GOT3 (cell line): ENCODE measurements at regions not wholly inside any gene's neighbourhood (a gene's known extent, or its start where the extent isn't known, plus 50 kb on each side); places are given as distances from the start of the nearest gene placed in this dataset.
A peak's percentile ranks its signal among the peaks of the same experiment; 100 is the strongest.
"Not testable (repeated sequence)": the region's sequence is repeated elsewhere in the genome, so short reads cannot be mapped to it uniquely, and the experiment has no call there.

Experiments
- DNase-seq: peaks from one replicate; lab custom pipeline; 2025; ENCODE audit warnings: mixed read lengths; lab: John Stamatoyannopoulos, UW

GRCh38 chr10:31686599-31686998 is 242.0 kb downstream of the ARHGAP12 start:
- DNase-seq: no peak

- DNase-seq: no peak
Observed at GRCh38 chr10:31683682-31684081, 244.9 kb downstream of the ARHGAP12 start.

- no peak for DNase-seq
Observed at GRCh38 chr10:31679936-31680335, 248.7 kb downstream of the ARHGAP12 start.

- DNase-seq: no peak
Observed at GRCh38 chr10:31678575-31679516, 249.8 kb downstream of the ARHGAP12 start.

- no peak for DNase-seq
Observed at GRCh38 chr10:31678139-31678536, 250.5 kb downstream of the ARHGAP12 start.

- DNase-seq: no peak
Observed at GRCh38 chr10:31677195-31678138, 251.2 kb downstream of the ARHGAP12 start.

- DNase-seq: no peak
Observed at GRCh38 chr10:31675726-31676125, 252.9 kb downstream of the ARHGAP12 start.

GRCh38 chr10:31669357-31669756 is 259.3 kb downstream of the ARHGAP12 start:
- DNase-seq: no peak

- DNase-seq: no peak
Observed at GRCh38 chr10:31668326-31668725, 260.3 kb downstream of the ARHGAP12 start.

- not testable (repeated sequence) for DNase-seq
Observed at GRCh38 chr10:31665764-31666279, 262.8 kb downstream of the ARHGAP12 start.

GRCh38 chr10:31664803-31665202 is 263.8 kb downstream of the ARHGAP12 start:
- DNase-seq: no peak

- not testable (repeated sequence) for DNase-seq
Observed at GRCh38 chr10:31664071-31664470, 264.6 kb downstream of the ARHGAP12 start.

GRCh38 chr10:31660300-31660699 is 268.3 kb downstream of the ARHGAP12 start:
- no peak for DNase-seq

GRCh38 chr10:31659665-31660064 is 269.0 kb downstream of the ARHGAP12 start:
- DNase-seq: no peak

GRCh38 chr10:31657434-31657872 is 271.2 kb downstream of the ARHGAP12 start:
- no peak for DNase-seq

- DNase-seq: no peak
Observed at GRCh38 chr10:31656851-31657433, 271.7 kb downstream of the ARHGAP12 start.

- no peak for DNase-seq
Observed at GRCh38 chr10:31652038-31652437, 276.6 kb downstream of the ARHGAP12 start.

- DNase-seq: peak; percentile 60
Observed at GRCh38 chr10:31650010-31650409, 278.6 kb downstream of the ARHGAP12 start.

GRCh38 chr10:31648966-31649365 is 279.7 kb downstream of the ARHGAP12 start:
- no peak for DNase-seq

GRCh38 chr10:31647861-31648260 is 280.8 kb downstream of the ARHGAP12 start:
- DNase-seq: no peak

- DNase-seq: no peak
Observed at GRCh38 chr10:31646519-31646918, 282.1 kb downstream of the ARHGAP12 start.

GRCh38 chr10:31645786-31646185 is 282.8 kb downstream of the ARHGAP12 start:
- no peak for DNase-seq
